ENCODE measurements at regions not wholly inside any gene's neighbourhood (a gene's known extent, or its start where the extent isn't known, plus 50 kb on each side); places are given as distances from the start of the nearest gene placed in this dataset.

GRCh38 chr2:107308835-107309234 is 422.9 kb upstream of the ST6GAL2 start:
- H2AFZ ChIP-seq (ENCODE audit: insufficient read depth, low read depth, low read length, poor library complexity, severe bottlenecking): no peak overlapping the region
- Mint-ChIP-seq H3K9me3 (peaks cover 2 to 16% (median 5%) of the 10 kb centered on the region in 7 donors), H3K27ac (no peak overlapping the region), H3K4me1 (no peaks in the 10 kb centered on the region), H3K27me3 (ENCODE audit: low read depth in 3 of 3) (no peaks in the 10 kb centered on the region), H3K4me3 (no peak overlapping the region), H3K36me3 (no peaks in the 10 kb centered on the region)
- H3K27me3 ChIP-seq (ENCODE audit: control insufficient read depth in 2 of 2, insufficient read depth in 2 of 2, low read length in 2 of 2): no peaks in the 10 kb centered on the region
- H3K9me3 ChIP-seq (replicated peaks in 1 of 2; ENCODE audit: control insufficient read depth in 1 of 2, insufficient read depth in 1 of 2, low read length in 2 of 2): peaks cover 3 to 4% of the 10 kb centered on the region in 2 donors
- H3K4me1 ChIP-seq (ENCODE audit: control insufficient read depth in 1 of 2, insufficient read depth in 2 of 2, low read length in 2 of 2): no peaks in the 10 kb centered on the region
- TF ChIP-seq, protein P1, sequence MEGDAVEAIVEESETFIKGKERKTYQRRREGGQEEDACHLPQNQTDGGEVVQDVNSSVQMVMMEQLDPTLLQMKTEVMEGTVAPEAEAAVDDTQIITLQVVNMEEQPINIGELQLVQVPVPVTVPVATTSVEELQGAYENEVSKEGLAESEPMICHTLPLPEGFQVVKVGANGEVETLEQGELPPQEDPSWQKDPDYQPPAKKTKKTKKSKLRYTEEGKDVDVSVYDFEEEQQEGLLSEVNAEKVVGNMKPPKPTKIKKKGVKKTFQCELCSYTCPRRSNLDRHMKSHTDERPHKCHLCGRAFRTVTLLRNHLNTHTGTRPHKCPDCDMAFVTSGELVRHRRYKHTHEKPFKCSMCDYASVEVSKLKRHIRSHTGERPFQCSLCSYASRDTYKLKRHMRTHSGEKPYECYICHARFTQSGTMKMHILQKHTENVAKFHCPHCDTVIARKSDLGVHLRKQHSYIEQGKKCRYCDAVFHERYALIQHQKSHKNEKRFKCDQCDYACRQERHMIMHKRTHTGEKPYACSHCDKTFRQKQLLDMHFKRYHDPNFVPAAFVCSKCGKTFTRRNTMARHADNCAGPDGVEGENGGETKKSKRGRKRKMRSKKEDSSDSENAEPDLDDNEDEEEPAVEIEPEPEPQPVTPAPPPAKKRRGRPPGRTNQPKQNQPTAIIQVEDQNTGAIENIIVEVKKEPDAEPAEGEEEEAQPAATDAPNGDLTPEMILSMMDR (IDR thresholded peaks at IDR 0.05): no peak
- intact Hi-C loops (cut with micrococcal nuclease): no loop called here
- WGBS (ENCODE audit: insufficient coverage): no CpG with 5 or more reads among the region's 1 CpG
- no peaks in the 10 kb centered on the region for H3K36me3 ChIP-seq (replicated peaks in 1 of 2; ENCODE audit: control insufficient read depth in 1 of 2, insufficient read depth in 2 of 2, low read length in 2 of 2)
- no peak overlapping the region for H3K4me3 ChIP-seq (replicated peaks in 1 of 3; ENCODE audit: low read depth in 2 of 3, low read length in 3 of 3)
- no peak overlapping the region for H3K27ac ChIP-seq (ENCODE audit: low read depth in 1 of 2, low read length in 2 of 2)
- no peak overlapping the region for H3K9ac ChIP-seq (ENCODE audit: insufficient read depth, low read length, poor library complexity, severe bottlenecking)
- no peak overlapping the region for H3K4me2 ChIP-seq (replicated peaks; ENCODE audit: extremely low read depth, low read length, poor library complexity, severe bottlenecking)
- DNase-seq: no peak
- H3K79me2 ChIP-seq (ENCODE audit: insufficient read depth, low read length): no peaks in the 10 kb centered on the region
- H4K20me1 ChIP-seq (ENCODE audit: insufficient read depth, low read length): no peaks in the 10 kb centered on the region

DNA sequence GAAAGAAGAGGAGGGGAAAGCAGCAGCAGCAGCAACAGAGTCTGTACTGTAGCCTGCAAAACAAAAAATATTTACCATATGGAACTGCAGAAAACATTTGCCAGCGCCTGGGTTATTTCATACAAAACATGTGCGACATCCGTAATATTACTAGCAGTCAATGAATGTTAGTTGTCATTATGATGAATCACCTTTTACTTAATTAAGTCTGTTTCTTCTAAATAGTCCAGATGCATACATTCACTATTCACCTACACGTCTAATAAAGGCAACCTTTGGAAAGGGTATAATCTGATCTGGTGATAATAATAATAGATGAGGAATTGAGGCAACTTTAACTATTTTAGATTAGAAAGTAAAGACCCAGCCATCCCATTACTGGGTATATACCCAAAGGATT is 426.3 kb upstream of the ST6GAL2 start:
- H3K36me3 ChIP-seq (replicated peaks in 1 of 2; ENCODE audit: control insufficient read depth in 1 of 2, insufficient read depth in 2 of 2, low read length in 2 of 2): no peaks in the 10 kb centered on the region
- Mint-ChIP-seq H3K27ac (no peak overlapping the region), H3K27me3 (ENCODE audit: low read depth in 3 of 3) (peaks cover 0 to 2% (median 2%) of the 10 kb centered on the region in 3 donors), H3K36me3 (no peaks in the 10 kb centered on the region), H3K4me1 (no peaks in the 10 kb centered on the region), H3K9me3 (peaks cover 2 to 13% (median 6%) of the 10 kb centered on the region in 7 donors), H3K4me3 (no peak overlapping the region)
- H4K20me1 ChIP-seq (ENCODE audit: insufficient read depth, low read length): no peaks in the 10 kb centered on the region
- no CpG with 5 or more reads among the region's 4 CpGs for WGBS (ENCODE audit: insufficient coverage)
- H2AFZ ChIP-seq (ENCODE audit: insufficient read depth, low read depth, low read length, poor library complexity, severe bottlenecking): no peak overlapping the region
- intact Hi-C loops (cut with micrococcal nuclease): no loop called here
- H3K27me3 ChIP-seq (ENCODE audit: control insufficient read depth in 2 of 2, insufficient read depth in 2 of 2, low read length in 2 of 2): no peaks in the 10 kb centered on the region
- no peaks in the 10 kb centered on the region for H3K4me1 ChIP-seq (ENCODE audit: control insufficient read depth in 1 of 2, insufficient read depth in 2 of 2, low read length in 2 of 2)
- peaks cover 0 to 4% of the 10 kb centered on the region in 2 donors for H3K9me3 ChIP-seq (replicated peaks in 1 of 2; ENCODE audit: control insufficient read depth in 1 of 2, insufficient read depth in 1 of 2, low read length in 2 of 2)
- H3K4me3 ChIP-seq (replicated peaks in 1 of 3; ENCODE audit: low read depth in 2 of 3, low read length in 3 of 3): no peak overlapping the region
- H3K27ac ChIP-seq (ENCODE audit: low read depth in 1 of 2, low read length in 2 of 2): no peak overlapping the region
- no peak for DNase-seq
- no peaks in the 10 kb centered on the region for H3K79me2 ChIP-seq (ENCODE audit: insufficient read depth, low read length)
- TF ChIP-seq, protein P1 (IDR thresholded peaks at IDR 0.05): no peak
- no peak overlapping the region for H3K9ac ChIP-seq (ENCODE audit: insufficient read depth, low read length, poor library complexity, severe bottlenecking)
- H3K4me2 ChIP-seq (replicated peaks; ENCODE audit: extremely low read depth, low read length, poor library complexity, severe bottlenecking): no peak overlapping the region

All from CD14-positive monocyte (primary cell).